Tibial nerve (tissue), 4 donors: ENCODE measurements at regions not wholly inside any gene's neighbourhood (a gene's known extent, or its start where the extent isn't known, plus 50 kb on each side); places are given as distances from the start of the nearest gene placed in this dataset.

Source experiments
- DNase-seq, 2 donors: peaks; one replicate each; pipeline ENCODE4 v3.0.0-alpha.2; 2019; ENCODE audit warnings: low spot score in 2 of 2
- H3K27ac ChIP-seq, 4 donors: fragments of 200-600 bp; sonication (generic) in 3 of 4; one replicate each; pipeline ENCODE4 v1.5.1; 2017 to 2019; ENCODE audit warnings: mild to moderate bottlenecking in 1 of 4
- H3K27me3 ChIP-seq, 2 donors: fragments of 200-600 bp; sonication (generic) in 1 of 2; one replicate each; pipeline versions ENCODE4 v1.5.1 to v1.6.0; 2017 to 2019
- H3K36me3 ChIP-seq, 3 donors: fragments of 200-600 bp; sonication (generic); one replicate each; pipeline ENCODE4 v1.5.1; 2018 to 2019
- H3K4me1 ChIP-seq, 4 donors: fragments of 200-600 bp; sonication (generic) in 3 of 4; one replicate each; pipeline ENCODE4 v1.5.1; 2017 to 2019
- H3K4me3 ChIP-seq, 4 donors: fragments of 200-600 bp; sonication (generic) in 3 of 4; one replicate each; pipeline ENCODE4 v1.5.1; 2017 to 2019; ENCODE audit warnings: mild to moderate bottlenecking in 1 of 4, moderate library complexity in 1 of 4
- H3K9me3 ChIP-seq, 4 donors: fragments of 200-600 bp; sonication (generic) in 3 of 4; one replicate each; pipeline ENCODE4 v1.5.1; 2017 to 2019
- CTCF ChIP-seq, 5 experiments: fragments of 200-600 bp in 3 of 5; fragments of 450-650 bp in 2 of 5; sonication (generic) in 3 of 5; IDR thresholded peaks; one replicate each; pipeline ENCODE4 v1.5.1; 2016 to 2019; ENCODE audit warnings: antibody characterized with exemption in 5 of 5, mild to moderate bottlenecking in 3 of 5, moderate library complexity in 2 of 5
- EP300 ChIP-seq, 2 donors: sonication (generic); formaldehyde crosslinking; IDR thresholded peaks; one replicate each; pipeline ENCODE4 v1.6.1; 2017; ENCODE audit warnings: antibody characterized with exemption in 2 of 2, mild to moderate bottlenecking in 1 of 2
- POLR2A ChIP-seq, 2 donors: fragments of 450-650 bp; IDR thresholded peaks; one replicate each; pipeline ENCODE4 v1.6.1; 2017; ENCODE audit warnings: antibody characterized with exemption in 2 of 2, mild to moderate bottlenecking in 2 of 2, moderate library complexity in 2 of 2
- WGBS, 2 donors: methylation state at CpG; one replicate each; pipeline ENCODE4 v1.1.5; 2018; 5-methylcytosine and 5-hydroxymethylcytosine counted together

GRCh38 chr5:175115831-175116230, 328.2 kb downstream of the DRD1 start:
- Histone ChIP-seq H3K4me1 (no peaks in the 10 kb centered on the region), H3K27me3 (no peaks in the 10 kb centered on the region), H3K9me3 (no peaks in the 10 kb centered on the region), H3K4me3 (no peak overlapping the region), H3K27ac (no peak overlapping the region), H3K36me3 (no peaks in the 10 kb centered on the region)
- WGBS, 2 donors: 21 to 38% methylated on average over 9 of the region's 9 CpGs
- DNase-seq: no peak
- TF ChIP-seq POLR2A (IDR thresholded peaks at IDR 0.05) (no peak), CTCF (IDR thresholded peaks at IDR 0.05) (no peak), EP300 (IDR thresholded peaks at IDR 0.05) (no peak)

GRCh38 chr5:175113947-175114346, 330.0 kb downstream of the DRD1 start:
- no peaks in the 10 kb centered on the region for H3K36me3 ChIP-seq
- TF ChIP-seq POLR2A (IDR thresholded peaks at IDR 0.05): no peak
- TF ChIP-seq EP300 (IDR thresholded peaks at IDR 0.05): no peak
- TF ChIP-seq CTCF (IDR thresholded peaks at IDR 0.05): no peak
- WGBS, 2 donors: 59 to 78% methylated on average over 2 of the region's 2 CpGs

GRCh38 chr5:175109058-175109755, 334.8 kb downstream of the DRD1 start:
- H3K9me3 ChIP-seq: peaks cover 0 to 8% (median 2%) of the 10 kb centered on the region in 4 donors
- no peak overlapping the region for H3K27ac ChIP-seq
- H3K4me3 ChIP-seq: no peak overlapping the region
- no peaks in the 10 kb centered on the region for H3K27me3 ChIP-seq
- WGBS, 2 donors: 50 to 52% methylated on average over 4 of the region's 4 CpGs
- no peaks in the 10 kb centered on the region for H3K36me3 ChIP-seq
- DNase-seq: no peak
- TF ChIP-seq EP300 (IDR thresholded peaks at IDR 0.05) (no peak), POLR2A (IDR thresholded peaks at IDR 0.05) (no peak), CTCF (IDR thresholded peaks at IDR 0.05) (no peak)
- H3K4me1 ChIP-seq: no peaks in the 10 kb centered on the region

More at GRCh38 chr5:175113947-175114346, 330.0 kb downstream of the DRD1 start:
- Histone ChIP-seq H3K27ac (no peak overlapping the region), H3K4me1 (no peaks in the 10 kb centered on the region), H3K27me3 (no peaks in the 10 kb centered on the region), H3K9me3 (peaks cover 0 to 8% (median 2%) of the 10 kb centered on the region in 4 donors), H3K4me3 (no peak overlapping the region)
- DNase-seq: no peak

GRCh38 chr5:175107865-175108264, 336.1 kb downstream of the DRD1 start:
- Histone ChIP-seq H3K27me3 (no peaks in the 10 kb centered on the region), H3K9me3 (peaks cover 0 to 8% (median 2%) of the 10 kb centered on the region in 4 donors), H3K4me1 (no peaks in the 10 kb centered on the region), H3K27ac (no peak overlapping the region), H3K36me3 (no peaks in the 10 kb centered on the region), H3K4me3 (no peak overlapping the region)
- WGBS, 2 donors: 75 to 88% methylated on average over 5 of the region's 5 CpGs
- DNase-seq: no peak
- TF ChIP-seq EP300 (IDR thresholded peaks at IDR 0.05) (no peak), POLR2A (IDR thresholded peaks at IDR 0.05) (no peak), CTCF (IDR thresholded peaks at IDR 0.05) (no peak)

GRCh38 chr5:175107028-175107588, 336.9 kb downstream of the DRD1 start:
- peaks cover 0 to 8% (median 2%) of the 10 kb centered on the region in 4 donors for H3K9me3 ChIP-seq
- H3K4me1 ChIP-seq: no peaks in the 10 kb centered on the region
- H3K27ac ChIP-seq: no peak overlapping the region
- 71% methylated on average over 1 of the region's 1 CpG for WGBS, 2 donors
- no peak for DNase-seq
- no peak overlapping the region for H3K4me3 ChIP-seq
- no peaks in the 10 kb centered on the region for H3K36me3 ChIP-seq
- TF ChIP-seq POLR2A (IDR thresholded peaks at IDR 0.05): no peak
- no peak for TF ChIP-seq EP300 (IDR thresholded peaks at IDR 0.05)
- H3K27me3 ChIP-seq: no peaks in the 10 kb centered on the region
